Right cardiac atrium (tissue), 5 donors: ENCODE measurements at regions not wholly inside any gene's neighbourhood (a gene's known extent, or its start where the extent isn't known, plus 50 kb on each side); places are given as distances from the start of the nearest gene placed in this dataset.

Source experiments
- ATAC-seq, 2 donors: fragments of 200-7000 bp; cut with Tn5 transposase; one replicate each; pipeline versions ENCODE4 v1.8.0 to v1.9.1; 2020; ENCODE audit warnings: moderate library complexity in 2 of 2, mild to moderate bottlenecking in 1 of 2
- DNase-seq, 3 donors: peaks; one replicate each; pipeline ENCODE4 v3.0.0-alpha.2; 2020
- H3K27ac ChIP-seq: one replicate; pipeline ENCODE4 v1.5.1; 2013; ENCODE audit warnings: mild to moderate bottlenecking, low read length, control low read depth, moderate library complexity
- H3K27me3 ChIP-seq: one replicate; pipeline ENCODE4 v1.6.1; 2013; ENCODE audit not compliant: control insufficient read depth, insufficient read depth
- H3K4me1 ChIP-seq: one replicate; pipeline ENCODE4 v1.6.1; 2013; ENCODE audit warnings: low read length; ENCODE audit not compliant: control insufficient read depth, insufficient read depth
- H3K4me3 ChIP-seq: one replicate; pipeline ENCODE4 v1.5.1; 2013; ENCODE audit warnings: low read length, control low read depth
- H3K9me3 ChIP-seq: one replicate; pipeline ENCODE4 v1.6.1; 2013; ENCODE audit warnings: low read length; ENCODE audit not compliant: control insufficient read depth
- WGBS: extraction: QIAGEN DNeasy Blood & Tissue Kit; methylation state at CpG from one replicate; pipeline ENCODE4 v1.1.7; 2013; 5-methylcytosine and 5-hydroxymethylcytosine counted together
- intact Hi-C, 4 donors: fragments of 100-400 bp; cut with DNase I; formaldehyde crosslinking; loops; one replicate each; pipeline versions ENCODE4 v1.11.0 to v1.14.0; 2022 to 2023
- donor health status: healthy with polysubstance abuse.
- donor health status: DM: no; HTN: yes; CAD: no.
- donor health status: DM: no; HTN: no; CAD: no.
- donor health status: DM: no; HTN: yes; CAD: no; lungs with severe emphysema.
- donor health status: DM: yes; HTN: yes; CAD: no.

GRCh38 chr13:105349082-105349723, 1186.3 kb downstream of the EFNB2 start:
- no peak overlapping the region for H3K4me3 ChIP-seq
- 74% methylated on average over 7 of the region's 7 CpGs for WGBS
- no peaks in the 10 kb centered on the region for H3K9me3 ChIP-seq
- no peak overlapping the region for H3K27ac ChIP-seq
- ATAC-seq (no peak), DNase-seq (no peak)
- intact Hi-C loops: no loop called here
- no peaks in the 10 kb centered on the region for H3K27me3 ChIP-seq
- H3K4me1 ChIP-seq: no peaks in the 10 kb centered on the region

- intact Hi-C loops: no loop called here
Measured at GRCh38 chr13:105346141-105346775, 1189.2 kb downstream of the EFNB2 start.

GRCh38 chr13:105345730-105346129, 1189.7 kb downstream of the EFNB2 start:
- DNase-seq (no peak), ATAC-seq (no peak)
- Histone ChIP-seq H3K27me3 (no peaks in the 10 kb centered on the region), H3K4me1 (no peaks in the 10 kb centered on the region), H3K4me3 (no peak overlapping the region), H3K9me3 (no peaks in the 10 kb centered on the region), H3K27ac (no peak overlapping the region)
- WGBS: 96% methylated on average over 2 of the region's 2 CpGs
- intact Hi-C loops: no loop called here

More at GRCh38 chr13:105346141-105346775, 1189.2 kb downstream of the EFNB2 start:
- Histone ChIP-seq H3K4me3 (no peak overlapping the region), H3K27ac (no peak overlapping the region), H3K9me3 (no peaks in the 10 kb centered on the region), H3K27me3 (no peaks in the 10 kb centered on the region), H3K4me1 (no peaks in the 10 kb centered on the region)
- WGBS: 95% methylated on average over 5 of the region's 5 CpGs
- no peak for ATAC-seq
- DNase-seq: no peak

GRCh38 chr13:105345131-105345530, 1190.3 kb downstream of the EFNB2 start:
- no peaks in the 10 kb centered on the region for H3K27me3 ChIP-seq
- H3K4me3 ChIP-seq: no peak overlapping the region
- no peak overlapping the region for H3K27ac ChIP-seq
- 68% methylated on average over 3 of the region's 3 CpGs for WGBS
- no peaks in the 10 kb centered on the region for H3K4me1 ChIP-seq
- ATAC-seq (no peak), DNase-seq (no peak)
- no peaks in the 10 kb centered on the region for H3K9me3 ChIP-seq
- intact Hi-C loops: no loop called here

- no peaks in the 10 kb centered on the region for H3K9me3 ChIP-seq
- ATAC-seq (no peak), DNase-seq (no peak)
- WGBS: 76% methylated on average over 4 of the region's 4 CpGs
- intact Hi-C loops: no loop called here
- H3K27me3 ChIP-seq: no peaks in the 10 kb centered on the region
- H3K4me1 ChIP-seq: no peaks in the 10 kb centered on the region
- H3K27ac ChIP-seq: no peak overlapping the region
- no peak overlapping the region for H3K4me3 ChIP-seq
Measured at GRCh38 chr13:105343134-105343806, 1192.2 kb downstream of the EFNB2 start.

- ATAC-seq: no peak
- intact Hi-C loops: no loop called here
- no peaks in the 10 kb centered on the region for H3K27me3 ChIP-seq
- 94% methylated on average over 11 of the region's 11 CpGs for WGBS
- no peaks in the 10 kb centered on the region for H3K4me1 ChIP-seq
- no peak overlapping the region for H3K4me3 ChIP-seq
- no peak for DNase-seq
- H3K27ac ChIP-seq: no peak overlapping the region
- no peaks in the 10 kb centered on the region for H3K9me3 ChIP-seq
Measured at GRCh38 chr13:105342281-105342820, 1193.1 kb downstream of the EFNB2 start.

- 90% methylated on average over 2 of the region's 2 CpGs for WGBS
- Histone ChIP-seq H3K27ac (no peak overlapping the region), H3K27me3 (no peaks in the 10 kb centered on the region), H3K4me3 (no peak overlapping the region), H3K4me1 (no peaks in the 10 kb centered on the region), H3K9me3 (no peaks in the 10 kb centered on the region)
- ATAC-seq (no peak), DNase-seq (no peak)
- intact Hi-C loops: no loop called here
Measured at GRCh38 chr13:105341758-105342157, 1193.7 kb downstream of the EFNB2 start.

- Histone ChIP-seq H3K4me1 (no peaks in the 10 kb centered on the region), H3K9me3 (no peaks in the 10 kb centered on the region), H3K27ac (no peak overlapping the region), H3K4me3 (no peak overlapping the region), H3K27me3 (no peaks in the 10 kb centered on the region)
- intact Hi-C loops: no loop called here
- WGBS: 67% methylated on average over 3 of the region's 3 CpGs
- ATAC-seq (no peak), DNase-seq (no peak)
Measured at GRCh38 chr13:105341256-105341655, 1194.2 kb downstream of the EFNB2 start.

- ATAC-seq (no peak), DNase-seq (no peak)
- H3K4me1 ChIP-seq: no peaks in the 10 kb centered on the region
- no peak overlapping the region for H3K27ac ChIP-seq
- intact Hi-C loops: no loop called here
- H3K27me3 ChIP-seq: no peaks in the 10 kb centered on the region
- H3K9me3 ChIP-seq: no peaks in the 10 kb centered on the region
- H3K4me3 ChIP-seq: no peak overlapping the region
- 35% methylated on average over 3 of the region's 3 CpGs for WGBS
Measured at GRCh38 chr13:105340061-105340606, 1195.3 kb downstream of the EFNB2 start.

GRCh38 chr13:105338773-105339172, 1196.7 kb downstream of the EFNB2 start:
- 87% methylated on average over 2 of the region's 2 CpGs for WGBS
- no peaks in the 10 kb centered on the region for H3K4me1 ChIP-seq
- no peaks in the 10 kb centered on the region for H3K9me3 ChIP-seq
- H3K27me3 ChIP-seq: no peaks in the 10 kb centered on the region
- ATAC-seq: no peak
- DNase-seq: no peak
- intact Hi-C loops: no loop called here
- no peak overlapping the region for H3K4me3 ChIP-seq
- H3K27ac ChIP-seq: no peak overlapping the region

- DNase-seq (no peak), ATAC-seq (no peak)
- 62% methylated on average over 6 of the region's 6 CpGs for WGBS
- H3K9me3 ChIP-seq: no peaks in the 10 kb centered on the region
- H3K4me1 ChIP-seq: no peaks in the 10 kb centered on the region
- intact Hi-C loops: no loop called here
- no peak overlapping the region for H3K27ac ChIP-seq
- no peaks in the 10 kb centered on the region for H3K27me3 ChIP-seq
- no peak overlapping the region for H3K4me3 ChIP-seq
Measured at GRCh38 chr13:105338006-105338405, 1197.5 kb downstream of the EFNB2 start.
